ENCODE measurements at regions not wholly inside any gene's neighbourhood (a gene's known extent, or its start where the extent isn't known, plus 50 kb on each side); places are given as distances from the start of the nearest gene placed in this dataset.

DNA sequence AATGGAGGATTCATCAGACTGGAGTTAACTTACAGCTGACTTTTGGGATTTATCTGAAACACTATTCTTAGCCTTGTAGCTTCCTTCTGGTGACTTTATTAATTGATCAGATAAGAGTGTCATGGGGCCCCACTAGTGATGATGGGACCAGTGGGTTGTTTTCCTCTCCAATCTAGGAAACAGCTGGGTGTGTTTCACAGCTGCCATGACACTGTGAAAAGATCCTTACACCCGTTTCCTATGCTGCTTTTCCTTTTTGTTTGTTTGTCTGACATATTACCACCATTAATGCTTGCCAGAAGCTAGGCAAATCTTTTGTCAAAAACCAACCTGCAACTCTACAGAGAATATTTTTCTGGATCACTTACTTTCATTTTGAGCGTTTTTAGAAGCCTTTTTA lies 86.2 kb downstream of the ZBTB18 start:
- DNase-seq, result no peak
- ChIA-PET POLR2A (ENCODE audit: unreplicated experiment) (interaction anchor here (0.7 kb wide), 1 partner anchor 292 kb away, joined by 4 read pairs; no protein-coding TSS in a partner anchor), CTCF (no interaction called here)
- no peaks in the 10 kb centered on the region for H4K20me1 ChIP-seq (ENCODE audit: low read length)
- no peak overlapping the region for H3K9ac ChIP-seq (ENCODE audit: low read length)
- H2AFZ ChIP-seq (ENCODE audit: low read length), result peak overlapping the region; percentile 27; the same call in 1 of the 2 replicates
- ATAC-seq, result no peak
- H3K9me2 ChIP-seq (replicated peaks; ENCODE audit: low read length), result 0 out of 2 replicates have a peak, but pooled peaks cover 3% of the 10 kb centered on the region
- intact Hi-C loops (cut with micrococcal nuclease), result no loop called here
- H3K9me3 ChIP-seq (ENCODE audit: low read length), result no peaks in the 10 kb centered on the region
- no peaks in the 10 kb centered on the region for H3K36me3 ChIP-seq (ENCODE audit: low read depth, low read length)
- H3K4me2 ChIP-seq (ENCODE audit: low read length), result no peak overlapping the region
- no peaks in the 10 kb centered on the region for H3F3A ChIP-seq (ENCODE audit: low read length, unreplicated experiment)
- no peaks in the 10 kb centered on the region for H3K4me1 ChIP-seq (ENCODE audit: insufficient read depth, low read length)
- H3K27ac ChIP-seq (ENCODE audit: low read length), result no peak overlapping the region
- no peaks in the 10 kb centered on the region for H3K27me3 ChIP-seq (ENCODE audit: low read length)
- H3K4me3 ChIP-seq (ENCODE audit: low read length), result no peak overlapping the region
- no peaks in the 10 kb centered on the region for H3K79me2 ChIP-seq (ENCODE audit: low read length)
- no TSS peak for BruUV-seq (replicated peaks)
- TF ChIP-seq, protein P1, sequence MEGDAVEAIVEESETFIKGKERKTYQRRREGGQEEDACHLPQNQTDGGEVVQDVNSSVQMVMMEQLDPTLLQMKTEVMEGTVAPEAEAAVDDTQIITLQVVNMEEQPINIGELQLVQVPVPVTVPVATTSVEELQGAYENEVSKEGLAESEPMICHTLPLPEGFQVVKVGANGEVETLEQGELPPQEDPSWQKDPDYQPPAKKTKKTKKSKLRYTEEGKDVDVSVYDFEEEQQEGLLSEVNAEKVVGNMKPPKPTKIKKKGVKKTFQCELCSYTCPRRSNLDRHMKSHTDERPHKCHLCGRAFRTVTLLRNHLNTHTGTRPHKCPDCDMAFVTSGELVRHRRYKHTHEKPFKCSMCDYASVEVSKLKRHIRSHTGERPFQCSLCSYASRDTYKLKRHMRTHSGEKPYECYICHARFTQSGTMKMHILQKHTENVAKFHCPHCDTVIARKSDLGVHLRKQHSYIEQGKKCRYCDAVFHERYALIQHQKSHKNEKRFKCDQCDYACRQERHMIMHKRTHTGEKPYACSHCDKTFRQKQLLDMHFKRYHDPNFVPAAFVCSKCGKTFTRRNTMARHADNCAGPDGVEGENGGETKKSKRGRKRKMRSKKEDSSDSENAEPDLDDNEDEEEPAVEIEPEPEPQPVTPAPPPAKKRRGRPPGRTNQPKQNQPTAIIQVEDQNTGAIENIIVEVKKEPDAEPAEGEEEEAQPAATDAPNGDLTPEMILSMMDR (conservative IDR thresholded peaks at IDR 0.05; ENCODE audit: low read depth, low read length), result no peak
- no peak for TF ChIP-seq EZH2 (IDR thresholded peaks at IDR 0.05; ENCODE audit: low read length, unreplicated experiment)
- TF ChIP-seq EZH2phosphoT487 (IDR thresholded peaks at IDR 0.05; ENCODE audit: borderline replicate concordance, low read length), result no peak

DNA sequence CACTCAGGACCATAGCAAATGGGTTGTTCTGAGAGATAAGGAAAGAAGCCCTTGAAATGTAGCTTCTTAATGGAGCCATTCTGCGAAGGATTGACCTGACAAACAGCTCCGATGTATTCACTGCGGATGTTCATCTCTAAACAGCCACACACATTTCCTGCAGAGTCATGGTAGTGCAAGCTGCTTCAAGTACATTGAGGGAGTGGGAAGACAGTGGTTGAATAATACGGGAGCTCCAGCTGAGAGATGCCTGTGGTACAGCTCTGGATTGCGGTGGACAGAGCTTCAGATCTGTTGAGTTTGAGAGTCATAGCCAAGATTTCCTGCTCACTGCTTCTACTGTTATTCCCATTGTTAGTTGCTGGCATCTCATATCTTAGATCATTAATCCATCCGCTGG lies 86.6 kb downstream of the ZBTB18 start:
- intact Hi-C loops (cut with micrococcal nuclease), result no loop called here
- DNase-seq (no peak), ATAC-seq (no peak)
- no peaks in the 10 kb centered on the region for H3K4me1 ChIP-seq (ENCODE audit: insufficient read depth, low read length)
- no peak overlapping the region for H3K4me2 ChIP-seq (ENCODE audit: low read length)
- no peaks in the 10 kb centered on the region for H3K36me3 ChIP-seq (ENCODE audit: low read depth, low read length)
- ChIA-PET POLR2A (ENCODE audit: unreplicated experiment) (no interaction called here), CTCF (no interaction called here)
- H4K20me1 ChIP-seq (ENCODE audit: low read length), result no peaks in the 10 kb centered on the region
- H3K4me3 ChIP-seq (ENCODE audit: low read length), result no peak overlapping the region
- no peak overlapping the region for H3K27ac ChIP-seq (ENCODE audit: low read length)
- H3K9me3 ChIP-seq (ENCODE audit: low read length), result no peaks in the 10 kb centered on the region
- H3K27me3 ChIP-seq (ENCODE audit: low read length), result no peaks in the 10 kb centered on the region
- BruUV-seq (replicated peaks), result no TSS peak
- no peak for TF ChIP-seq EZH2phosphoT487 (IDR thresholded peaks at IDR 0.05; ENCODE audit: borderline replicate concordance, low read length)
- TF ChIP-seq, protein P1 (conservative IDR thresholded peaks at IDR 0.05; ENCODE audit: low read depth, low read length), result no peak
- peak overlapping the region; percentile 27; the same call in 1 of the 2 replicates for H2AFZ ChIP-seq (ENCODE audit: low read length)
- H3K9ac ChIP-seq (ENCODE audit: low read length), result no peak overlapping the region
- no peaks in the 10 kb centered on the region for H3F3A ChIP-seq (ENCODE audit: low read length, unreplicated experiment)
- H3K9me2 ChIP-seq (replicated peaks; ENCODE audit: low read length), result 0 out of 2 replicates have a peak, but pooled peaks cover 3% of the 10 kb centered on the region
- H3K79me2 ChIP-seq (ENCODE audit: low read length), result no peaks in the 10 kb centered on the region

DNA sequence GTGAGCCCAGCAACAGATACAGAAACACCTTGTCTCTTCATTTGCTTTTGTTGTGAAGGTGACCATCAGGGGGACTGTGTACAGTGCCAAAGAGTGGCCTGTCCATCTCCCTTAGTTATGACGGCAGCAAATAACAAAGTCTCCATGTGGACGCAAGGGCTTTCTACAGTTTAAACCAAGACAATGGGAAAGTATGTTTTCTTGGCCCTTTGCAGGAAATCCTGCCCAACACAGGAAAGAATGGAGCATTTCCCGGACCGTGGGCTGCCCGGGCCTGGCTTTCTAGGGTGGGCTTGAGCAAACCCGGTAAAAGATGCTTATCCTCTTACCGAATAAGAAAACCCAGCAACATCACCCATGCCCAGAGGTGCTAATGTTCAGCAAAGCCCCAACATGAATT lies 87.3 kb downstream of the ZBTB18 start:
- no peak overlapping the region for H3K9ac ChIP-seq (ENCODE audit: low read length)
- DNase-seq (no peak), ATAC-seq (no peak)
- no peak overlapping the region for H3K4me3 ChIP-seq (ENCODE audit: low read length)
- H4K20me1 ChIP-seq (ENCODE audit: low read length), result no peaks in the 10 kb centered on the region
- ChIA-PET POLR2A (ENCODE audit: unreplicated experiment) (no interaction called here), CTCF (no interaction called here)
- no peaks in the 10 kb centered on the region for H3K36me3 ChIP-seq (ENCODE audit: low read depth, low read length)
- intact Hi-C loops (cut with micrococcal nuclease), result no loop called here
- H3K27me3 ChIP-seq (ENCODE audit: low read length), result no peaks in the 10 kb centered on the region
- no peaks in the 10 kb centered on the region for H3K9me3 ChIP-seq (ENCODE audit: low read length)
- H3K4me2 ChIP-seq (ENCODE audit: low read length), result no peak overlapping the region
- no peak overlapping the region for H2AFZ ChIP-seq (ENCODE audit: low read length)
- no peak for TF ChIP-seq EZH2phosphoT487 (IDR thresholded peaks at IDR 0.05; ENCODE audit: borderline replicate concordance, low read length)
- BruUV-seq (replicated peaks), result no TSS peak
- no peaks in the 10 kb centered on the region for H3F3A ChIP-seq (ENCODE audit: low read length, unreplicated experiment)
- no peak overlapping the region for H3K27ac ChIP-seq (ENCODE audit: low read length)
- 0 out of 2 replicates have a peak, but pooled peaks cover 3% of the 10 kb centered on the region for H3K9me2 ChIP-seq (replicated peaks; ENCODE audit: low read length)
- H3K4me1 ChIP-seq (ENCODE audit: insufficient read depth, low read length), result no peaks in the 10 kb centered on the region
- H3K79me2 ChIP-seq (ENCODE audit: low read length), result no peaks in the 10 kb centered on the region

All from PC-3 (cell line).